ENCODE measurements at regions not wholly inside any gene's neighbourhood (a gene's known extent, or its start where the extent isn't known, plus 50 kb on each side); places are given as distances from the start of the nearest gene placed in this dataset.

- TF ChIP-seq NFIC (IDR thresholded peaks at IDR 0.05) (no peak), USF1 (IDR thresholded peaks at IDR 0.05) (no peak), EP300 (IDR thresholded peaks at IDR 0.05; ENCODE audit: borderline replicate concordance) (no peak), CREB1 (IDR thresholded peaks at IDR 0.05; ENCODE audit: low read depth) (no peak), EGR1 (IDR thresholded peaks at IDR 0.05) (no peak), TEAD4 (IDR thresholded peaks at IDR 0.05) (no peak), TAF1 (IDR thresholded peaks at IDR 0.05; ENCODE audit: low read depth) (no peak), ZBTB7A (IDR thresholded peaks at IDR 0.05; ENCODE audit: low read depth) (no peak), MAX (IDR thresholded peaks at IDR 0.05) (no peak), CEBPB (IDR thresholded peaks at IDR 0.05) (no peak), RAD21 (IDR thresholded peaks at IDR 0.05; ENCODE audit: low read depth) (no peak), FOXM1 (IDR thresholded peaks at IDR 0.05; ENCODE audit: borderline replicate concordance, low read depth) (no peak)
Measured at GRCh38 chr5:62920856-62921255, 342.2 kb downstream of the LRRC70 start.

GRCh38 chr5:62909326-62909725 is 330.7 kb downstream of the LRRC70 start:
- TF ChIP-seq TAF1 (IDR thresholded peaks at IDR 0.05; ENCODE audit: low read depth) (no peak), TCF12 (IDR thresholded peaks at IDR 0.05; ENCODE audit: low read depth) (no peak), FOXM1 (IDR thresholded peaks at IDR 0.05; ENCODE audit: borderline replicate concordance, low read depth) (no peak), TEAD4 (IDR thresholded peaks at IDR 0.05) (no peak), NFIC (IDR thresholded peaks at IDR 0.05) (no peak), REST (IDR thresholded peaks at IDR 0.05; ENCODE audit: low read depth) (no peak), MAX (IDR thresholded peaks at IDR 0.05) (no peak), EGR1 (IDR thresholded peaks at IDR 0.05) (no peak), CEBPB (IDR thresholded peaks at IDR 0.05) (no peak), ZBTB7A (IDR thresholded peaks at IDR 0.05; ENCODE audit: low read depth) (no peak), EP300 (IDR thresholded peaks at IDR 0.05; ENCODE audit: borderline replicate concordance) (no peak), YY1 (IDR thresholded peaks at IDR 0.05; ENCODE audit: low read depth) (no peak), CREB1 (IDR thresholded peaks at IDR 0.05; ENCODE audit: low read depth) (no peak)

GRCh38 chr5:62902126-62902525 is 323.5 kb downstream of the LRRC70 start:
- no peak for TF ChIP-seq USF1 (IDR thresholded peaks at IDR 0.05)
- TF ChIP-seq TEAD4 (IDR thresholded peaks at IDR 0.05), result no peak
- no peak for TF ChIP-seq REST (IDR thresholded peaks at IDR 0.05; ENCODE audit: low read depth)
- no peak for TF ChIP-seq TCF12 (IDR thresholded peaks at IDR 0.05; ENCODE audit: low read depth)
- TF ChIP-seq FOXM1 (IDR thresholded peaks at IDR 0.05; ENCODE audit: borderline replicate concordance, low read depth), result no peak
- TF ChIP-seq CREB1 (IDR thresholded peaks at IDR 0.05; ENCODE audit: low read depth), result no peak

GRCh38 chr5:62900976-62901375 is 322.4 kb downstream of the LRRC70 start:
- no peak for TF ChIP-seq USF1 (IDR thresholded peaks at IDR 0.05)
- no peak for TF ChIP-seq TAF1 (IDR thresholded peaks at IDR 0.05; ENCODE audit: low read depth)
- TF ChIP-seq RAD21 (IDR thresholded peaks at IDR 0.05; ENCODE audit: low read depth), result no peak
- no peak for TF ChIP-seq CREB1 (IDR thresholded peaks at IDR 0.05; ENCODE audit: low read depth)
- TF ChIP-seq FOXM1 (IDR thresholded peaks at IDR 0.05; ENCODE audit: borderline replicate concordance, low read depth), result no peak
- no peak for TF ChIP-seq TEAD4 (IDR thresholded peaks at IDR 0.05)
- no peak for TF ChIP-seq REST (IDR thresholded peaks at IDR 0.05; ENCODE audit: low read depth)
- TF ChIP-seq TCF12 (IDR thresholded peaks at IDR 0.05; ENCODE audit: low read depth), result no peak
- no peak for TF ChIP-seq CEBPB (IDR thresholded peaks at IDR 0.05)
- TF ChIP-seq NFIC (IDR thresholded peaks at IDR 0.05), result no peak
- no peak for TF ChIP-seq ZBTB7A (IDR thresholded peaks at IDR 0.05; ENCODE audit: low read depth)
- TF ChIP-seq YY1 (IDR thresholded peaks at IDR 0.05; ENCODE audit: low read depth), result no peak
- TF ChIP-seq MAX (IDR thresholded peaks at IDR 0.05), result no peak
- TF ChIP-seq EGR1 (IDR thresholded peaks at IDR 0.05), result no peak
- TF ChIP-seq EP300 (IDR thresholded peaks at IDR 0.05; ENCODE audit: borderline replicate concordance), result no peak
